Smooth muscle cell (in vitro differentiated cells): ENCODE measurements at regions not wholly inside any gene's neighbourhood (a gene's known extent, or its start where the extent isn't known, plus 50 kb on each side); places are given as distances from the start of the nearest gene placed in this dataset.

Experiments used
- DNase-seq: peaks from one replicate; lab custom pipeline; 2025; ENCODE audit not compliant: unreplicated experiment; lab: John Stamatoyannopoulos, UW
- H2AFZ ChIP-seq: fragments of 200-600 bp; sonication (generic); 2 replicates; pipeline ENCODE4 v1.6.0; 2016; ENCODE audit warnings: antibody characterized with exemption, low read depth, mild to moderate bottlenecking
- H3F3A ChIP-seq: fragments of 200-600 bp; sonication (generic); 2 replicates; pipeline ENCODE4 v1.6.0; 2017; ENCODE audit warnings: antibody characterized with exemption, low read depth
- H3K27ac ChIP-seq: fragments of 200-600 bp; sonication (generic); 2 replicates; pipeline ENCODE4 v1.5.1; 2016; ENCODE audit warnings: low read depth, mild to moderate bottlenecking
- H3K27me3 ChIP-seq: fragments of 200-600 bp; sonication (generic); 2 replicates; pipeline ENCODE4 v1.6.1; 2016; ENCODE audit warnings: low read depth, mild to moderate bottlenecking
- H3K36me3 ChIP-seq: fragments of 200-600 bp; sonication (generic); 2 replicates; pipeline ENCODE4 v1.5.1; 2016; ENCODE audit warnings: low read depth
- H3K4me1 ChIP-seq: fragments of 200-600 bp; sonication (generic); 2 replicates; pipeline ENCODE4 v1.5.1; 2016; ENCODE audit warnings: low read depth
- H3K4me2 ChIP-seq: fragments of 200-600 bp; sonication (generic); 2 replicates; pipeline ENCODE4 v1.6.0; 2016; ENCODE audit warnings: mild to moderate bottlenecking
- H3K4me3 ChIP-seq: fragments of 200-600 bp; sonication (generic); 2 replicates; pipeline ENCODE4 v1.5.1; 2016; ENCODE audit warnings: mild to moderate bottlenecking
- H3K79me2 ChIP-seq: fragments of 200-600 bp; sonication (generic); 2 replicates; pipeline ENCODE4 v1.6.0; 2016; ENCODE audit warnings: low read depth, mild to moderate bottlenecking
- H3K9ac ChIP-seq: fragments of 200-600 bp; sonication (generic); 2 replicates; pipeline ENCODE4 v1.6.0; 2016; ENCODE audit warnings: low read depth
- H3K9me3 ChIP-seq: fragments of 200-600 bp; sonication (generic); replicated peaks from 2 replicates; pipeline ENCODE4 v1.5.1; 2016; ENCODE audit warnings: low read depth
- H4K20me1 ChIP-seq: fragments of 200-600 bp; sonication (generic); 2 replicates; pipeline ENCODE4 v1.6.0; 2016; ENCODE audit warnings: low read depth
- CTCF ChIP-seq: fragments of 200-600 bp; sonication (generic); IDR thresholded peaks from 2 replicates; pipeline ENCODE4 v1.5.1; 2017; ENCODE audit warnings: borderline replicate concordance, mild to moderate bottlenecking, antibody characterized with exemption; ENCODE audit not compliant: insufficient read depth, poor library complexity, severe bottlenecking
- WGBS: methylation state at CpG from one replicate; pipeline ENCODE4 v1.1.7; 2016; ENCODE audit warnings: low lambda C conversion rate; 5-methylcytosine and 5-hydroxymethylcytosine counted together

GRCh38 chr7:20050241-20050966 lies 166.8 kb downstream of the MACC1 start:
- Histone ChIP-seq H3K4me2 (no peak overlapping the region), H3K79me2 (no peaks in the 10 kb centered on the region), H3K36me3 (no peaks in the 10 kb centered on the region), H4K20me1 (no peaks in the 10 kb centered on the region), H3K4me3 (no peak overlapping the region), H3K4me1 (no peaks in the 10 kb centered on the region), H3K9ac (no peak overlapping the region), H3K9me3 (no peaks in the 10 kb centered on the region), H3K27me3 (no peaks in the 10 kb centered on the region), H2AFZ (no peak overlapping the region), H3K27ac (no peak overlapping the region), H3F3A (no peaks in the 10 kb centered on the region)
- no peak for DNase-seq
- no peak for TF ChIP-seq CTCF

DNA sequence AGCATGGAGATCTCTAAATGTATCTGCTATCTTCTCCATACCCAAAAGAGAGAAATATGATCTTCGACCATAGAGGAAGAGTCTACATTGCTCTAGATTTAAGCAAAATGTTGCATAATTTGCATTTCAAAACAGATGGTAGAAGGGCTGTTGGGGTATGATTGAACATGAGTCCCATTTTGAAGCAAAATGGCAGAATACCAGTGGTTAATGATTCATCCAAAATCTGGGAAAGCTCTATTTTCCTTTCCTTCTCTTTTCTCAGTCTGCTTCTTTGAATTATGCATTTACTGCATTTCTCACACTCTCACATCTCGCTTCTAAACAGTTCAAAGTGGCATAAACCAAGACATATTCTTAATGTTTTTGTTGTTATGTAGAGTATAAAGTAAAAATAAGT lies 178.5 kb downstream of the MACC1 start:
- Histone ChIP-seq H4K20me1 (no peaks in the 10 kb centered on the region), H3K27ac (no peak overlapping the region), H3K79me2 (no peaks in the 10 kb centered on the region), H3K4me1 (no peaks in the 10 kb centered on the region), H3K27me3 (no peaks in the 10 kb centered on the region), H2AFZ (no peak overlapping the region), H3K4me2 (no peak overlapping the region), H3K4me3 (no peak overlapping the region), H3F3A (no peaks in the 10 kb centered on the region), H3K9ac (no peak overlapping the region), H3K36me3 (no peaks in the 10 kb centered on the region), H3K9me3 (no peaks in the 10 kb centered on the region)
- DNase-seq = no peak
- WGBS = 92% methylated on average over 2 of the region's 2 CpGs
- no peak for TF ChIP-seq CTCF

DNA sequence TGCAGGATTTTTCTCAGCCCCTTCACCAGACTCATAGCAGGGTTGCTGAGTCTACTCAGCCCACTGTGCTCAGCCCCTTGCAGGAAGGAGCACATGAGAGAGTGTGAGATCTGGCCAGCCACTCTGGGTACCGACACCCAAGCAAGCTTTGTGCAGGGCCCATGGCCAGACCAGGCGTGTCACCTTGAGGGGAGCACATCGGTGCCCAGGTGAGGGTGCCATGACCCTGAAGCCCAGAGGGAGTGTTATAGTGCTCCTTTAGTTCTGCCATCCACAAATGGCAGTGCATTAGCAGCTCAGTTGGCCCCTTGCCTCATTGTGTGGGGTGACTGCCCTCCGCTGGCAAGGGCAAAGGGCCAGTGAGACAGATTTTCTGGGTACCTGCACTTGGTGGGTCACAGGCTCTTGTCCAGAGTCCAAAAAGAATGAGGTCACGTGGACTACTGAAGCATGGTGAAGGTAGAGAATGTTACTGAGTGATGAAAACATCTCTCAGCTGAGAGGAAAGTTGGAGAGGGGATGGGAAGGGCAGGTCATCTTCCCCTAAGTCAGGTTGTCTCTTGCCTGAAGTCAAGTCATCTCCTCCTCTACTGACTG lies 181.8 kb downstream of the MACC1 start:
- no peak for TF ChIP-seq CTCF
- Histone ChIP-seq H4K20me1 (no peaks in the 10 kb centered on the region), H3K4me1 (no peaks in the 10 kb centered on the region), H3K9ac (no peak overlapping the region), H3K27ac (no peak overlapping the region), H3K9me3 (no peaks in the 10 kb centered on the region), H3K4me3 (no peak overlapping the region), H3K4me2 (no peak overlapping the region), H3K79me2 (no peaks in the 10 kb centered on the region), H3K36me3 (no peaks in the 10 kb centered on the region), H2AFZ (no peak overlapping the region), H3F3A (no peaks in the 10 kb centered on the region), H3K27me3 (no peaks in the 10 kb centered on the region)
- 88% methylated on average over 5 of the region's 5 CpGs for WGBS
- DNase-seq = no peak
